Fibroblast of lung (primary cell): ENCODE measurements at regions not wholly inside any gene's neighbourhood (a gene's known extent, or its start where the extent isn't known, plus 50 kb on each side); places are given as distances from the start of the nearest gene placed in this dataset.

ENCODE experiments used
- EZH2 ChIP-seq: IDR thresholded peaks from 2 replicates; pipeline ENCODE4 v1.5.1; 2012; ENCODE audit warnings: low read length, control low read depth, mild to moderate bottlenecking; ENCODE audit errors: missing control alignments
- TF ChIP-seq, protein P1 (sequence below), 2 donors: IDR thresholded peaks in 1 of 2; conservative IDR thresholded peaks in 1 of 2; 1 replicate in 1 of 2; 2 replicates in 1 of 2; pipeline ENCODE4 v1.5.1; 2011 to 2012; ENCODE audit warnings: low read length in 2 of 2, control low read depth in 1 of 2, inconsistent platforms in 1 of 2, low read depth in 1 of 2, mild to moderate bottlenecking in 1 of 2

DNA sequence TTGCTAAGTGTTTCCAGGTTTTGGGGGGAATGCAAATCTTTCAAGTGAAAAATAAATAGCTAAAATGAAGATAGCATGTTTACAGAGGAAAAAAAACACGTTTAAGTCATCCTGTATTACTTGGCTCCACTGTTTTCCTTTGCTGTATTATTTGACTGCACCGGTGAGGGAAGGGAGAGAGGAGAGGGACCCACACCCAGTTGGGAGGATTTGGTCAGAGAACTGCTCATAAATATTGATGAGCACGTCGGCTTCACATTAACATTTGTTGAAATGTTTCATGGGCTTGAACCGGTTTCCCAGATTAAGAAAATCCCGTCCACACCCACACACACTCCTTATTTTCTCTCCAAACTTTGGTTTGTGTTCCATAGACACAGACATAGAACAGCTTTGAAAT is 493.8 kb upstream of the MGMT start:
- TF ChIP-seq, protein P1, sequence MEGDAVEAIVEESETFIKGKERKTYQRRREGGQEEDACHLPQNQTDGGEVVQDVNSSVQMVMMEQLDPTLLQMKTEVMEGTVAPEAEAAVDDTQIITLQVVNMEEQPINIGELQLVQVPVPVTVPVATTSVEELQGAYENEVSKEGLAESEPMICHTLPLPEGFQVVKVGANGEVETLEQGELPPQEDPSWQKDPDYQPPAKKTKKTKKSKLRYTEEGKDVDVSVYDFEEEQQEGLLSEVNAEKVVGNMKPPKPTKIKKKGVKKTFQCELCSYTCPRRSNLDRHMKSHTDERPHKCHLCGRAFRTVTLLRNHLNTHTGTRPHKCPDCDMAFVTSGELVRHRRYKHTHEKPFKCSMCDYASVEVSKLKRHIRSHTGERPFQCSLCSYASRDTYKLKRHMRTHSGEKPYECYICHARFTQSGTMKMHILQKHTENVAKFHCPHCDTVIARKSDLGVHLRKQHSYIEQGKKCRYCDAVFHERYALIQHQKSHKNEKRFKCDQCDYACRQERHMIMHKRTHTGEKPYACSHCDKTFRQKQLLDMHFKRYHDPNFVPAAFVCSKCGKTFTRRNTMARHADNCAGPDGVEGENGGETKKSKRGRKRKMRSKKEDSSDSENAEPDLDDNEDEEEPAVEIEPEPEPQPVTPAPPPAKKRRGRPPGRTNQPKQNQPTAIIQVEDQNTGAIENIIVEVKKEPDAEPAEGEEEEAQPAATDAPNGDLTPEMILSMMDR (conservative IDR thresholded peaks at IDR 0.05 in 1 of 2, IDR thresholded peaks at IDR 0.05 in 1 of 2; ENCODE audit: low read depth in 1 of 2, low read length in 2 of 2) = no peak
- no peak for TF ChIP-seq EZH2
